Fibroblast of skin of right biceps (primary cell): ENCODE measurements at regions not wholly inside any gene's neighbourhood (a gene's known extent, or its start where the extent isn't known, plus 50 kb on each side); places are given as distances from the start of the nearest gene placed in this dataset.
"Not testable (repeated sequence)": the region's sequence is repeated elsewhere in the genome, so short reads cannot be mapped to it uniquely, and the experiment has no call there.

Experiments used
- DNase-seq: peaks from one replicate; pipeline ENCODE4 v3.0.0-alpha.2; 2013

DNA sequence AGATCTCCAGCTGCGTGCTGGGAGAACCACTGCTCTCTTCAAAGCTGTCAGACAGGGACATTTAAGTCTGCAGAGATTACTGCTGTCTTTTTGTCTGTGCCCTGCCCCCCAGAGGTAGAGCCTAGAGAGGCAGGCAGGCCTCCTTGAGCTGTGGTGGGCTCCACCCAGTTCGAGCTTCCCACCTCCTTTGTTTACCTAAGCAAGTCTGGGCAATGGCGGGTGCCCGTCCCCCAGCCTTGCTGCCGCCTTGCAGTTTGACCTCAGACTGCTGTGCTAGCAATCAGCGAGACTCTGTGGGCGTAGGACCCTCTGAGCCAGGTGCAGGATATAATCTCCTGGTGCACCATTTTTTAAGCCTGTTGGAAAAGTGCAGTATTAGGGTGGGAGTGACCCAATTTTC, 128.6 kb downstream of the ACTR3 start:
- DNase-seq, result not testable (repeated sequence)

GRCh38 chr2:114020668-114021067, 130.8 kb downstream of the ACTR3 start:
- no peak for DNase-seq

DNA sequence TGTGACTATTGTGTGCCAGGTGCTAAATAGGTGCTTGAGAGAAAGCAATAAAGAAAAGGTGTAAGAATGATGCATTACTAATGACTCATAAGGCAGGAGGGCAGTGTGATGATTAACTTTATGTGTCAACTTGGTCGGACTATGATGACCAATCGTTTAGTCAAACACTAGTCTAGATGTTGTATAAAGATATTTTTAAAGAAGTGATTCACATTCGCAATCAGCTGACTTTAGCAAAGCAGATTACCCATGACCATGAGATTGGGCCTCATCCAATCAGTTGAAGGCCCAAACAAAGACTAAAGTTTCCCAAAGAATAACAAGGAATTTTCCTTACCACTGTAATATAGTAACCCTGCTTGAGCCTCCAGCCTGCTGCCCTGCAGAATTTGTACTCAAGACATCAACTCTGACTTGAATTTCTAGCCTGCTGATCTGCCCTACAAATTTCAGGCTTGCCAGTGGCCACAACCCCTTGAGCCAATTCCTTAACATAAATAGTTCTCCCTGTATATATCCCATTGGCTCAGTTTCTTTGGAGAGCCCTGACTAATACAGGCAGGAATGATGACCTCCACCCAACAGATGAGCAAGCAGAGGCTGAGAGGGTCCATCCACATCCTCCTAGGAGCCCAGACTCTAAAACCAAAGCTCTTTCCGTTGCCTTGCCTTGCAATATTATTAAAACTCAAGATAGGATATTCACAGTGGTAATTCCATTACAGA, 132.6 kb downstream of the ACTR3 start:
- peak; percentile 70 for DNase-seq

- no peak for DNase-seq
Measured at GRCh38 chr2:114024326-114024725, 134.4 kb downstream of the ACTR3 start.

DNA sequence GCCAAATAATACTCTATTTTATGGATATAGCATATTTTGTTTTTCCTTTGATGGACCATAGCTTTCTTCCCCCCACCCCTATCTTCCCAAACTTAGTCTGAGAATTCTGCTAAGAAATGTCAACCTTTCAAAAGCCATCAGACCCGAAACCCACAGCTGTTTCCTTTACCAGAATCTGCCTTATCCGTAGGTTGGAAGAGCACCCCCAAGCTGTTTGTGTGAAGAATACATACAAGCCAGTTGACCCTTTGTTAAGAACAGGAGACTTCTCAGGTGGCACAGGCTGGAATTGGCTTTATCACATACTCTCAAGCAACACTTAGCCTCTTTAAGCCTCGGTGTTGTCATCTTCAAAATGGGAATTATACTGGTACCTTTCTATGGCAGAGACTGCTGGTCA, 135.1 kb downstream of the ACTR3 start:
- no peak for DNase-seq

DNA sequence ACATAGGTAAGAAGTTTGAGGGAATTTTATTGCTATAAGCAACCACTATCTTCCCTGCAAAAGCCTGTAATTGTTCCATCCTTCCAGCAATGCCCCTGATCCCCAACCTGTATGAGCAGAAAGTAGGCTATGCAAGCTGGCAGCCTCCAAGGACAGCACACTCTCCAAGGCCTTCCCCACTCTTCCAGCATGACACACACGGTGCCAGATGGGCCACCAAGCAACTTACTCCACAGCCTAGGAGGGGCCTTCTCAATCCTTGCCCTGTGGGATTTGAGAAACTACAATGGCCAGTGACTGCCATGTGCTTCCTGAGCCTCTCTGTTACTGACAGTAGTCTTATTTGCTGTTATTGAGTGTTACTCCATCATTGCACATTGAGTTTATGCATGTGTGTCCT, 137.5 kb downstream of the ACTR3 start:
- DNase-seq, result no peak

- no peak for DNase-seq
Measured at GRCh38 chr2:114031605-114032505, 142.0 kb downstream of the ACTR3 start.

GRCh38 chr2:114032705-114033104, 142.8 kb downstream of the ACTR3 start:
- DNase-seq, result no peak

- DNase-seq, result no peak
Measured at GRCh38 chr2:114034742-114035141, 144.9 kb downstream of the ACTR3 start.

GRCh38 chr2:114038710-114039109, 148.8 kb downstream of the ACTR3 start:
- DNase-seq, result no peak

DNA sequence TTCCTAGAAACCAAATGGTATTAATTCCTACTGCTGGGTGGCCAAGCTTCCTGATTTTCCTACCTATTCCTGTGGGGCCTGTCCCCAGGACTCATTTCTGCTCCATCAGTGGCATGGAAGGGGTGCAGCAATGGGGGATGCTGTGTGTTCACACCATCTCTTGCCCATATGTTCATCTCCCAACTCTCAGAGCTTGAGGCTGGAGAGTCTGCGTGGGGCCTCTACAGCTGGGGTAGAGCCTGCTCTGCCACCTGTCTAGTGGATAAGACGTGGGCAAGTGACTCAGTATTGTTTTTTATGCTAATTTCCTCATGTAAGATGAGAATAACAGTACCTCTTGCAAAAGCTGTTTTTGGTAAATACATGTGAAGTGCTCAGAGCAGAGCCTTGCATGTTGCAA, 149.8 kb downstream of the ACTR3 start:
- DNase-seq, result no peak

DNA sequence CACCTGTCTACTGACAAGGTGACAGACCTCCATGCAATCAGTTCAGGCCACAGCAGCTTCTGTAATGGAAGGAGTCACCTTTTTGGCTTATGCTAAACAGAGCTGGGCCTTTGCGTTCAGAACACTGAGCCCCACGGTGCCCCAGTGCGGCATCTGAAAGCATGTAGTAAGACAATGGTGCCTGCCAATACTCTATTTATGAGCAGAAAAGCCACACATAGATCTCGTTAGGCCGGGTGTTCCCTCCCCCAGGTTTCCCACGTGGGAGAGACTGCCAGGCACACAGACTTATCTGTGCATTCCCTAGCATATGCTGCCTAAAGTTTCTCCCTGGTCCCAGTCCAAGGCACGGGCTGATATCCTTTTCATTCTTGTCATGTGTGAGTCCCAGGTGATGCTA, 150.9 kb downstream of the ACTR3 start:
- DNase-seq, result no peak

GRCh38 chr2:114044985-114045384, 155.1 kb downstream of the ACTR3 start:
- no peak for DNase-seq

DNA sequence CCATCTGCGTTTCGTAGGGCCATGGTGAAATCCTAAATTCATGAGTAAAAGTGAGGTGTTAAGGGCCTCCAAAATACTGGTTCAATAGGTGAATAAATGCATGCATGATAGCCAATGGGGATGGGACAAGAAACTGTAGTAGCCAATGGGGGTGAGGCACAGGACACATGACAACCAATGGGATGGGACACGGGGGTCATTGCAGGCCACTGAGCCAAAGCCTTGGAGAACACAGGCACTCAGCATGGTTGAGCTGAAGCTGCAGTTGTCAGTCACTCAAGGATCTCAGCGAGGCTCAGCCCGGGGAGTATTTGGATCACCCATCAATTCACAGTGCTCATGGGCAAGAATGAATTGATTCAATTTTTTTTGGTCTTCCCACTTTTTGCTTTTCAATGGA, 156.5 kb downstream of the ACTR3 start:
- DNase-seq, result no peak

GRCh38 chr2:114046866-114047435, 157.1 kb downstream of the ACTR3 start:
- DNase-seq, result no peak

- DNase-seq, result no peak
Measured at GRCh38 chr2:114049280-114049679, 159.4 kb downstream of the ACTR3 start.

- DNase-seq, result no peak
Measured at GRCh38 chr2:114049826-114050225, 159.9 kb downstream of the ACTR3 start.

- no peak for DNase-seq
Measured at GRCh38 chr2:114056294-114057143, 166.6 kb downstream of the ACTR3 start.

DNA sequence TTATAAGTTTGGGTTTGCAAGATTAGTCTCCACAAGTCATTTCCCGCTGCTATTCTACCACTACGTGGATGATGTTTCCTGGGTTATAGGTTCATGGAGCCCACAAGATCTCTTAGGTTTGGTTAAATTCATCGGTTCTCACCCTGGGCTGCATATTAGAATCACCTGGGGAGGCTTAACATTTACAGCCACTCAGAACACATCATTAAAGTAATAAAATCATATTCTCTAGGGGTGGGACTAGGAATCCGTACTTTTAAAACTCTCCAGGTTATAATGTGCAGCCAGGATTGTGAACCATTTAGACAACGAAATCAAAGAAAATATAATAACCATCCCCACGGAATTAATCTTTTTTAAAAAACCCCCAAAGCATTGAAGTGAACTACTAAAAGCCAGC, 167.7 kb downstream of the ACTR3 start:
- no peak for DNase-seq

- no peak for DNase-seq
Measured at GRCh38 chr2:114061566-114062098, 171.7 kb downstream of the ACTR3 start.

DNA sequence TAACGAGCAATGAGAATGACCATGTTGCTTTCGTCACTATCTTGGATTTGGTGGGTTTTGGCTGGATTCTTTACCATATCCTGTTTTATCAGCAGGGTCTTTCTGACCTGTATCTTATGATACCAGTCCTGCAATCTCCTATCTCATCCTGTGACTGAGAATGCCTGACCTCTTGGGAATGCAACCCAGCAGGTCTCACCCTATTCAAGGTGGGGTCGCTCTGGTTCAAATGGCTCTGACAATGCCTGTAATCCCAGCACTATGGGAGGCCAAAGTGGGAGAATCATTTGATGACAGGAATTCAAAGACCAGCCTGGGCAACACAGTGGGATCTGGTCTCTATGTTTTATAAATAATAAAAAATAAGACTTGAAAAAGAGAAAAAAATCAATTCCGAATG, 173.5 kb downstream of the ACTR3 start:
- DNase-seq, result no peak

DNA sequence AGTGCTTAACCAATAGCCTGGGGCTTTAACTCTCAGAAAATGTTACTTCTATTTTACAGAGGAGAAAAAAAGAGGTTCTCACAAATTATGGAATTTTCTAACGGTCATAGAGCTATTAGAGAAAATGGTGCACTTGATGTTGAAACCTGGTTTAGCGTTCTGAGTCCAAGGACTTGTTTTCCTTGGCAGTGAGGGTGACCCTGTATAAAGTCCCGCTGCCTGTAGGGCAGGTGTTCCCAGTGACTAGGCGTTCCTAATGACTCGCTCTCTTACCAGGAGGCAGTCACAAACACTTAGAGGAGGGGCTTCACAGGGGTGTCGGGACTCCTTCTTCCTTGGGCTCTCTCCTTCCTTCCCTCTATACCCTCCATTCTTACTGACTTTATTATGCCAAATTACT, 175.8 kb downstream of the ACTR3 start:
- no peak for DNase-seq
